GM12873 (cell line): ENCODE measurements at regions not wholly inside any gene's neighbourhood (a gene's known extent, or its start where the extent isn't known, plus 50 kb on each side); places are given as distances from the start of the nearest gene placed in this dataset.

Source experiments
- TF ChIP-seq, protein P1 (sequence below): IDR thresholded peaks from 2 replicates; pipeline ENCODE4 v1.5.1; 2012; ENCODE audit warnings: low read depth, mild to moderate bottlenecking, moderate library complexity, low read length, control low read depth; ENCODE audit not compliant: insufficient read depth; ENCODE audit errors: missing control alignments

DNA sequence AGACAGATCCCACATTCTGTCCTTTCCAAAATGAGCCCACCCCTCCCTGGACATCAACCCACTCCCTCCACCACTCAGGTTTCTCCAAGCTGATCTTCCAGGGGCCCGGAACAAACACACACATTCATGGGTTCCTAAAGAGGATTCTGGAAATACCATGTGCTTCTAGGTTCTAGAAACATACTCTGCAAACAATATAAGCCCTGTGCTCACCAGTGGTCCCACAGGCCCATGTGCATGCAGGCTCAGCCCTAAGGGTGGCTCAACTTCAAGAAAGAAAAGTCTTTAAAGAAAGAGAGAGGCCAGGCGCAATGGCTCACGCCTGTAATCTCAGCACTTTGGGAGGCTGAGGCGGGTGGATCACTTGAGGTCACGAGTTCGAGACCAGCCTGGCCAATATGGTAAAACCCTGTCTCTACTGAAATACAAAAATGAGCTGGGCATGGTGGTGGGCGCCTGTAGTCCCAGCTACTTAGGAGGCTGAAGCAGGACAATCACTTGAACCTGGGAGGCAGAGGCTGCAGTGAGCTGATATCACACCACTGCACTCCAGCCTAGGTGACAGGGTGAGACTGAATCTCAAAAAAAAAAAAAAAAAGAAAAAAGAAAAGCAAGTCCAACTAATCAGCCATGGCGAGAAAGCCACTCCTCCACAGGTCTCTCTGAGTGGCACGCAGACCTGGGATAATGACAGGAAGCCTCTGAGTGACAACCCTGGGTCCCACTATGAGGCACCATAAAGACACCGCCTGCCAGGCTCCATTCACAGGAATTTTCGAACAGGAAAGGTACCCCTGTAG is 59.5 kb upstream of the PNMA1 start:
- TF ChIP-seq, protein P1, sequence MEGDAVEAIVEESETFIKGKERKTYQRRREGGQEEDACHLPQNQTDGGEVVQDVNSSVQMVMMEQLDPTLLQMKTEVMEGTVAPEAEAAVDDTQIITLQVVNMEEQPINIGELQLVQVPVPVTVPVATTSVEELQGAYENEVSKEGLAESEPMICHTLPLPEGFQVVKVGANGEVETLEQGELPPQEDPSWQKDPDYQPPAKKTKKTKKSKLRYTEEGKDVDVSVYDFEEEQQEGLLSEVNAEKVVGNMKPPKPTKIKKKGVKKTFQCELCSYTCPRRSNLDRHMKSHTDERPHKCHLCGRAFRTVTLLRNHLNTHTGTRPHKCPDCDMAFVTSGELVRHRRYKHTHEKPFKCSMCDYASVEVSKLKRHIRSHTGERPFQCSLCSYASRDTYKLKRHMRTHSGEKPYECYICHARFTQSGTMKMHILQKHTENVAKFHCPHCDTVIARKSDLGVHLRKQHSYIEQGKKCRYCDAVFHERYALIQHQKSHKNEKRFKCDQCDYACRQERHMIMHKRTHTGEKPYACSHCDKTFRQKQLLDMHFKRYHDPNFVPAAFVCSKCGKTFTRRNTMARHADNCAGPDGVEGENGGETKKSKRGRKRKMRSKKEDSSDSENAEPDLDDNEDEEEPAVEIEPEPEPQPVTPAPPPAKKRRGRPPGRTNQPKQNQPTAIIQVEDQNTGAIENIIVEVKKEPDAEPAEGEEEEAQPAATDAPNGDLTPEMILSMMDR, result no peak

DNA sequence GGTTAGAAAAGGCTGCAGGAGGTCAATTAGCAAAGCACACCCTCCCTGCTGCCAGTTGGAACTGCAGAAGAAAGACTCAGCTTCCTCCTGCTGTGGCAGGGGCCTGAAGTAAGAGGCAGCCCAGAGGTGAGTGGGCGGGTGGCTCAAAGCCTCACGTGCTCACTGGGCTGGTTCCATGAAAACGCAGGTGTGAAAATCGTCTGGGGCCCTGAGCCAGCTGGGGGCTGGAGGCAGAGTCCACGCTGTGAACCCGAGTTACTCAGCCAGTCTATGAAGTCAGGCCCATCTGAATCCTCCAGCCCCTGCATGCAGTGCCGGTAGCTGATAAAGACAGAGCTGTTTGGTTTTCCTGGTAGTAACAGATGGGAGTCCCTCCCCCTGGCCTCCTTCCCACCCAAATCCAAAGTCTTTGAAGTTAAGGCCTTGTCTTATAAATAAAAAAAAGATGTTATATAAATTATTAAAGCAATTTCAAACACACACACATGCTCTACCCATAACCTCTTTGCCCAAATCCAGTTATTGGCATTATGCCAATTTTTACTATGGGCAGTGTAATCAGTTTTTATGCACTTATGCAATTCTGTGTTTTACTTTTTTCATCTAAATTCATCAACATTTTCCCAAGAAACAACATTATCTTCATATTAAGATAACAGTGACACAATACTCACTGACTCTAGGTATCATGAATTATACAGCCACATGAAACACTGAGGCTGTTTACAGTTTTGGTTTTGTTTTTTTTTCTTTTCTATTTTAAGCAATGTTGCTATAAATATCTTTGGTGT is 57.9 kb upstream of the PNMA1 start:
- TF ChIP-seq, protein P1, result peak; percentile 18

DNA sequence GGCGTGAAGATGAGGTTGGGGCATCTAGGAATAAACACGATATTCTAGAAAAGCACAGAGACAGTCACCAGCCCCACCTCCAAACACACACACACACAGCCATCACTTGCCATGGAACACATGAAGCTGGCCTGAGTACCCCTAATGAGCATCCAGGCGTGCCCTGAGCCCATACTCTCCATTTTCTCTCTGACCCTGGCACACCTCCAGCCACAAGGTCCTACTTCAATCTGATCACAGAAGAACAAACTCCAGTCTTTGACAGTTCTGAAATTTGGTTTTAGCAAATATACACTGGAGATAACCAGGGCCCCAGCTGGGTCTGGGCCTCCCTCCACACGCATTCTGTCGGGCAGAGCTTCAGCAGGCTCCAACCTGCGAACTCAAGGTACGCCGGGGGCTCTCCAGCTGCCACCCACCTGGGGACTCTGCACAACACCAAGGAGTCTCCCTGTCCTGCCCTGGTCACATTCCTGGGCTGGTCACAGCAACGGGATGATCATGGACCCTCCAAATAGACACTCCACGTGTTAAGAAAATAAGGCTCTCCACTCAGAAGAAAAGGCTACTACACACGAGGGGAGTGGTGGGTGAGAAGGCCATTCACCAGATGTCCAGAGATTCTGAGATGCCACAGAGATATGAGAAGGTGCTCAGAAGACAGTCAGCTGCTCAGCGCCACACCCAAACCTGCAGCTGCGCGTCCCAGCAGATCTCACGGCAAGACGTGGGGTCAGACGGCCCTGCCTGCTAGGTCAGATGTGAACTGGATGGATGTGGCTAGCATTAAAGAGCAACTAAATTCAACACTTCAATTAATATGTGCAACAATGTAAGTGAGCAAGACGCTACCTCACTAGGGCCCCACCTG is 57.0 kb upstream of the PNMA1 start:
- TF ChIP-seq, protein P1, result no peak

DNA sequence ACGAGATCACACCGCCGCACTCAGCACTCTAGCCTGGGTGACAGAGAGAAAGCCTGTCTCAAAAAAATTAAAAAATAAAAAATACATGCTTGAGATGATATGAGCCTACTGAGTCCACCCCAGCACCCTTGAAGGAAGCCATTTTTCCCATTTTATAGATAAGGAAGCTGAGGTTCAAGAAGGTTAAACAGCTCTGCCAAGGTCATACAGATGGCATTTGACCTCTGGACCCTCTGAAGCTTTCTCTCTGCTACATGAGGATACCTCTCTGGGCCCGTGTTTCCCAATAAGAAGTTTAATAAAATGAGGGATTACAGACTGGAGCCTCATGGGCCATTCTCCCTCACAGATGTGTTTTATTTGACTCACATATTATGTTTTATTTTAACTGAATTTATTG is 53.9 kb upstream of the PNMA1 start:
- TF ChIP-seq, protein P1, result no peak

DNA sequence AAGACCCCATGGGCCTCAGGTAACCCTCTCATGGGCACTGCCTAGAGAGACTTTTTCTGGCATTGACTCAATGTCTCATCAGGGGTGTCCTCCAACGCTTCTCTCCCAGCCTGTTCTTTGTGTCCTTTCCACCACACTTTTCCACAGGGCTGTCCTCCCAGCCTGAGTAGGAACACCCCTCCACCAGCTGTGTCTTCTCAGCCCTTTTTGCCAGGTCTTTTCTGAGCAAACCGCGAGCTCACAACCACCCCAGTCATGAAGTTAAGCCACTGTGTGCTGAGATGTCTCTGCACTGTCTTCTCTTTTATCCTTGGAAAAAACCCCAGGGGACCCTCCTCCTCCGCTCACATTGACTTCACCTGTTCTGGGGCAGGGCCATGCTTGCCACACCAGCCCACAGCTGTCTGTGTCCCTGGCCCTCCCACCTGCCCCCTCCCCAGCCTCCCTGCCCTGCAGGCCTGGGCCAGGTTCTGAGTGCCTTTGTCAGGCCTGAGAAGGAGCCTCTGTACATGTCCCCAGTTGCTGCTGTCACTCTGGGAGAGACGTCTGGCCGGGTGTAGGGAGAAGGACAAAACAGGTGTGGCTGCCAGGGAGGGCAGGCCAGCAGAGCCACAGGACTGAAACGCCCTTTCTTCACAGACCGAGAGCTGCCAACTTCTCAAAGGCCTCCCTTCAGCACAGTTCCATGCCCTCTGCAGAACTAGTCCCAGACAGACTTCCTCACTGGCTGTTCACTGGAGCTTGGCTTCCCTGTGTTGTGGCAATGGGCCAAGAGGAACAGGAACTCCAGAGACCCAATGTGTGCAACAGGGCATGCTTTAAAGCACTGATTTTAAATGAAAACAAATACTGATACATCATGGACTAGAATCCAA is 50.5 kb upstream of the PNMA1 start:
- TF ChIP-seq, protein P1, result no peak
